K562 (cell line): ENCODE measurements at regions not wholly inside any gene's neighbourhood (a gene's known extent, or its start where the extent isn't known, plus 50 kb on each side); places are given as distances from the start of the nearest gene placed in this dataset.

Experiments used
- ATF6 ChIP-seq: sonication (generic); formaldehyde crosslinking; IDR thresholded peaks from 2 replicates; pipeline ENCODE4 v1.4.0; 2020; ENCODE audit warnings: mild to moderate bottlenecking, missing genetic modification reagents
- CBX2 ChIP-seq: fragments of 200-600 bp; sonication (generic); IDR thresholded peaks from one replicate; pipeline ENCODE4 v1.6.1; 2012; ENCODE audit warnings: mild to moderate bottlenecking, low read length, inconsistent platforms; ENCODE audit not compliant: insufficient read depth, poor library complexity, severe bottlenecking
- CHD1 ChIP-seq: fragments of 200-600 bp; sonication (generic); IDR thresholded peaks from one replicate; pipeline ENCODE4 v1.6.1; 2012; ENCODE audit warnings: mild to moderate bottlenecking, moderate library complexity, low read length, inconsistent platforms
- CTCF ChIP-seq, 3 experiments: IDR thresholded peaks in 2 of 3; conservative IDR thresholded peaks in 1 of 3; 2 replicates each; pipeline ENCODE4 v1.5.1; 2011 to 2012; ENCODE audit warnings: low read length in 3 of 3, mild to moderate bottlenecking in 3 of 3, control low read depth in 2 of 3, improper control_type of control experiment in 1 of 3, inconsistent platforms in 1 of 3, low read depth in 1 of 3, mixed read lengths in 1 of 3, moderate library complexity in 1 of 3; ENCODE audit not compliant: insufficient read depth in 2 of 3
- NCOR1 ChIP-seq: fragments of 450-650 bp; IDR thresholded peaks from 2 replicates; pipeline ENCODE4 v1.6.1; 2016; ENCODE audit warnings: mild to moderate bottlenecking, moderate library complexity
- RUNX1 ChIP-seq: sonication (generic); IDR thresholded peaks from 2 replicates; pipeline ENCODE4 v1.6.1; 2016; ENCODE audit warnings: antibody characterized with exemption, low read depth
- SETDB1 ChIP-seq: IDR thresholded peaks from one replicate; pipeline ENCODE4 v1.6.1; 2012; ENCODE audit warnings: low read length, control low read depth, inconsistent platforms
- ZNF766 ChIP-seq: fragments of 200-800 bp; sonication (Bioruptor generic); conservative IDR thresholded peaks from 2 replicates; pipeline ENCODE4 v1.6.1; 2016; ENCODE audit warnings: missing genetic modification characterization, missing compliant biosample characterization

- no peak for TF ChIP-seq CBX2
- no peak for TF ChIP-seq ZNF766 (CRISPR knock-in tag)
- no peak for TF ChIP-seq RUNX1
- no peak for TF ChIP-seq CTCF (IDR thresholded peaks at IDR 0.05 in 2 of 3, conservative IDR thresholded peaks at IDR 0.05 in 1 of 3; ENCODE audit: insufficient read depth in 2 of 3, low read depth in 1 of 3, low read length in 3 of 3)
- no peak for TF ChIP-seq NCOR1
- no peak for TF ChIP-seq CHD1
- TF ChIP-seq SETDB1 = no peak
- TF ChIP-seq ATF6 (CRISPR knock-in tag) = no peak
Observed at GRCh38 chr10:121135512-121135911, 284.4 kb downstream of the WDR11 start.
